Caco-2 (cell line): ENCODE measurements at regions not wholly inside any gene's neighbourhood (a gene's known extent, or its start where the extent isn't known, plus 50 kb on each side); places are given as distances from the start of the nearest gene placed in this dataset.

Experiments
- BruUV-seq: library from RNA; stranded (reverse); fragments of 400-500 nt; replicated peaks from 2 replicates; lab custom pipeline; 2021; lab: Mats Ljungman, UMichigan
- CTCF ChIA-PET: fragments of 300-600 bp; sonication (Branson Sonifier 250); formaldehyde crosslinking; loops from one replicate; lab custom pipeline; 2022; ENCODE audit warnings: antibody characterized with exemption; lab: Charles Lee
- POLR2A ChIA-PET: fragments of 300-600 bp; sonication (Branson Sonifier 250); formaldehyde crosslinking; loops from one replicate; lab custom pipeline; 2022; ENCODE audit warnings: antibody characterized with exemption; lab: Charles Lee
- DNase-seq, 2 experiments: peaks; one replicate each; pipeline versions ENCODE4 v3.0.0 to v3.0.0-alpha.2; 2020 to 2022
- H3K27me3 ChIP-seq: replicated peaks from 2 replicates; pipeline ENCODE4 v1.6.0; 2011; ENCODE audit warnings: low read length; ENCODE audit not compliant: control insufficient read depth, insufficient read depth
- H3K36me3 ChIP-seq: 2 replicates; pipeline ENCODE4 v1.5.1; 2011; ENCODE audit warnings: low read length; ENCODE audit not compliant: control insufficient read depth, insufficient read depth
- H3K4me1 ChIP-seq: fragments of 250-450 bp; sonication (Bioruptor Pico); 2 replicates; pipeline ENCODE4 v1.5.1; 2020; ENCODE audit warnings: mild to moderate bottlenecking
- H3K4me3 ChIP-seq: 2 replicates; pipeline ENCODE4 v1.5.1; 2011; ENCODE audit warnings: low read depth, mild to moderate bottlenecking, control low read depth, low read length
- H3K9me3 ChIP-seq: fragments of 250-450 bp; sonication (Bioruptor Pico); 2 replicates; pipeline ENCODE4 v1.5.1; 2020; ENCODE audit warnings: mild to moderate bottlenecking, moderate library complexity
- H3K27ac Mint-ChIP-seq: one replicate; pipeline ENCODE4 v1.8.0; 2022; ENCODE audit warnings: mixed read lengths; ENCODE audit not compliant: unreplicated experiment
- H3K27me3 Mint-ChIP-seq: one replicate; pipeline ENCODE4 v1.8.0; 2022; ENCODE audit warnings: mixed read lengths; ENCODE audit not compliant: insufficient read depth, unreplicated experiment
- H3K36me3 Mint-ChIP-seq: one replicate; pipeline ENCODE4 v1.8.0; 2022; ENCODE audit warnings: mild to moderate bottlenecking, mixed read lengths; ENCODE audit not compliant: insufficient read depth, unreplicated experiment
- H3K4me1 Mint-ChIP-seq: one replicate; pipeline ENCODE4 v1.8.0; 2022; ENCODE audit warnings: low read depth, mixed read lengths; ENCODE audit not compliant: unreplicated experiment
- H3K4me3 Mint-ChIP-seq: one replicate; pipeline ENCODE4 v1.8.0; 2022; ENCODE audit warnings: mild to moderate bottlenecking, moderate library complexity, mixed read lengths; ENCODE audit not compliant: unreplicated experiment
- H3K9me3 Mint-ChIP-seq: one replicate; pipeline ENCODE4 v1.8.0; 2022; ENCODE audit warnings: mixed read lengths; ENCODE audit not compliant: unreplicated experiment
- CTCF ChIP-seq, 2 experiments: fragments of 200-600 bp in 1 of 2; IDR thresholded peaks; 1 replicate in 1 of 2; 2 replicates in 1 of 2; pipeline versions ENCODE4 v1.5.1 to v1.8.0; 2011 to 2022; ENCODE audit warnings: antibody characterized with exemption in 1 of 2, control low read depth in 1 of 2, inconsistent platforms in 1 of 2, low read depth in 1 of 2, low read length in 1 of 2, mild to moderate bottlenecking in 1 of 2, moderate library complexity in 1 of 2; ENCODE audit not compliant: insufficient read depth in 1 of 2, severe bottlenecking in 1 of 2, unreplicated experiment in 1 of 2
- intact Hi-C: fragments of 100-400 bp; cut with micrococcal nuclease; formaldehyde crosslinking; loops from one replicate; pipeline ENCODE4 v1.10.0; 2022; ENCODE audit not compliant: unreplicated experiment

GRCh38 chr1:60866917-60867531 lies 215.3 kb upstream of the NFIA start:
- H3K9me3 Mint-ChIP-seq: no peaks in the 10 kb centered on the region
- no peaks in the 10 kb centered on the region for H3K4me1 Mint-ChIP-seq
- H3K9me3 ChIP-seq: no peaks in the 10 kb centered on the region
- DNase-seq: no peak
- TF ChIP-seq CTCF (IDR thresholded peaks at IDR 0.05; ENCODE audit: insufficient read depth in 1 of 2, low read depth in 1 of 2, low read length in 1 of 2, severe bottlenecking in 1 of 2, unreplicated experiment in 1 of 2): no peak
- ChIA-PET POLR2A (no interaction called here), CTCF (no interaction called here)
- H3K27me3 ChIP-seq: no peaks in the 10 kb centered on the region
- intact Hi-C loops: no loop called here
- peaks cover 2% of the 10 kb centered on the region for H3K27me3 Mint-ChIP-seq
- H3K4me3 ChIP-seq: no peak overlapping the region
- BruUV-seq: no TSS peak
- no peak overlapping the region for H3K4me3 Mint-ChIP-seq
- no peaks in the 10 kb centered on the region for H3K4me1 ChIP-seq
- no peaks in the 10 kb centered on the region for H3K36me3 ChIP-seq
- H3K27ac Mint-ChIP-seq: no peak overlapping the region
- no peaks in the 10 kb centered on the region for H3K36me3 Mint-ChIP-seq

GRCh38 chr1:60866226-60866900 lies 216.0 kb upstream of the NFIA start:
- POLR2A ChIA-PET: no interaction called here
- H3K4me3 ChIP-seq: no peak overlapping the region
- no peak for DNase-seq
- H3K27me3 ChIP-seq: no peaks in the 10 kb centered on the region
- H3K4me1 Mint-ChIP-seq: no peaks in the 10 kb centered on the region
- CTCF ChIA-PET: no interaction called here
- H3K36me3 ChIP-seq: no peaks in the 10 kb centered on the region
- no peak overlapping the region for H3K4me3 Mint-ChIP-seq
- H3K36me3 Mint-ChIP-seq: no peaks in the 10 kb centered on the region
- no peaks in the 10 kb centered on the region for H3K4me1 ChIP-seq
- H3K9me3 Mint-ChIP-seq: no peaks in the 10 kb centered on the region
- no TSS peak for BruUV-seq
- peaks cover 2% of the 10 kb centered on the region for H3K27me3 Mint-ChIP-seq
- intact Hi-C loops: no loop called here
- no peak overlapping the region for H3K27ac Mint-ChIP-seq
- no peaks in the 10 kb centered on the region for H3K9me3 ChIP-seq
- TF ChIP-seq CTCF (IDR thresholded peaks at IDR 0.05; ENCODE audit: insufficient read depth in 1 of 2, low read depth in 1 of 2, low read length in 1 of 2, severe bottlenecking in 1 of 2, unreplicated experiment in 1 of 2): no peak

- no peaks in the 10 kb centered on the region for H3K4me1 Mint-ChIP-seq
- no peak overlapping the region for H3K4me3 Mint-ChIP-seq
- Histone ChIP-seq H3K36me3 (no peaks in the 10 kb centered on the region), H3K27me3 (no peaks in the 10 kb centered on the region), H3K4me3 (no peak overlapping the region), H3K9me3 (no peaks in the 10 kb centered on the region), H3K4me1 (no peaks in the 10 kb centered on the region)
- DNase-seq: no peak
- BruUV-seq: no TSS peak
- intact Hi-C loops: no loop called here
- H3K27ac Mint-ChIP-seq: no peak overlapping the region
- no peaks in the 10 kb centered on the region for H3K9me3 Mint-ChIP-seq
- POLR2A ChIA-PET: interaction anchor here (0.6 kb wide), 1 partner anchor 1390 kb away, joined by 3 read pairs; no protein-coding TSS in a partner anchor
- TF ChIP-seq CTCF (IDR thresholded peaks at IDR 0.05; ENCODE audit: insufficient read depth in 1 of 2, low read depth in 1 of 2, low read length in 1 of 2, severe bottlenecking in 1 of 2, unreplicated experiment in 1 of 2): no peak
- H3K27me3 Mint-ChIP-seq: peaks cover 5% of the 10 kb centered on the region
- H3K36me3 Mint-ChIP-seq: no peaks in the 10 kb centered on the region
- CTCF ChIA-PET: no interaction called here
Observed at GRCh38 chr1:60865166-60865565, 217.2 kb upstream of the NFIA start.
